ENCODE measurements at regions not wholly inside any gene's neighbourhood (a gene's known extent, or its start where the extent isn't known, plus 50 kb on each side); places are given as distances from the start of the nearest gene placed in this dataset.
"Not testable (repeated sequence)": the region's sequence is repeated elsewhere in the genome, so short reads cannot be mapped to it uniquely, and the experiment has no call there.

DNA sequence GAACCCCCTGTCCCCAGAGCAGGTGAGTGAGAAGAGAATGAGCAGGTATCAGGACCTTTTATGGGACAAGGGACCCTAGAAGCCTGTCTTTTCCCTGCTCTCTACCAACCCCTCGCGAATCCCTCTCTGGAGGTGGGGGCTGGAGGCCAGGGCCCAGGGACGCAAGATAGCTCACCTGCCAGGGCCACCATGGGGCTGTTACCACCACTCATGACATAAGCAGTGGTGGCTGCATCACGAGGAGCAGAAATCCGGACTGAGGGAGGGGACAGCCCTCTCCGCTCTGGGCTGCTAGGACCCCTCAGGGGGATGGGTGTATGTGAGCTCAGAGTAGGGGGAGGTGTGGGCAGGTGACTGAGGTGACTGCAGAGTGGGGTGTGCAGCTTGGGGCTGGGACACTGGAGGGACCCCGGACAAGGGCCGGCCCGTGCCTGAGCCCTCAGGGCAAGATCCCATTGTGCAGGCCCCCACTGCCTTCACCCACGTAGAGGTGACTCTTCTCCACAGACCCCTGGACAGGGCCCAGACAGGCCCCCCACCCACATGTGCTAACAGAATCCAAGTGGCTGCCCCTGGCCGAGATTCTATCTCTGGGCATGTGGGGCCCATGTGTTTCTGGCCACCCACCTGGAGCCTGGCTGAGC, 190.6 kb downstream of the TBC1D2B start:
- Histone ChIP-seq H3K27ac (peak overlapping the region in 4 of 21 experiments; percentile 21 to 49 (median 30)), H3K4me3 (no peak overlapping the region)

DNA sequence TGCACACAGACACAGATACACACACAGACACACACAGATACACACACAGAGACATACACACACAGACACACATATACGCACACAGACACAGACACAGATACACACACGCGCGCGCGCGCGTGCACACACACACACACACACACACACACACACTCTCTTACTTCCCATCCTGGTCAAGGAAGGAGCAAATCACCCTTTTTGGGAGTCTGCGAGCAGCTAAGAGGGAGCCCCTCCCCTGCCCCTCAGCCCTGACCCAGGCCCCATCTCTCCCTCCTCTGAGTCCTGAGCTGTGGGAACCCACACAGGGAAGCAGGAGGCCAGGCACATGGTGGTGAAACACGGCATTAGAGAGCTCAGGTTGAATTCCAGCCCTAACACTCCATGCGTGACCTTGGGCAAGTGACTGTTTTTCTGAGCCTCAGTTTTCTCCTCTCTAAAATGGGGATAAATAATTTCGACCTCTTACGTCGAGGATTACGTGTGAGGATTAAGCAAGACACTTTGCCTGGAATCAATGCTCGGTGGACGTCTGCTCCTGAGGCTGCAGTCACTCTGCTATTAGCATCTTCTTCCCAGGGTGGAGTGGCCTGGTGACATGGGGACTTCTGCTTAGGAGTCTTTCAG, 191.5 kb downstream of the TBC1D2B start:
- not testable (repeated sequence) for H3K4me3 ChIP-seq, H3K27ac ChIP-seq

DNA sequence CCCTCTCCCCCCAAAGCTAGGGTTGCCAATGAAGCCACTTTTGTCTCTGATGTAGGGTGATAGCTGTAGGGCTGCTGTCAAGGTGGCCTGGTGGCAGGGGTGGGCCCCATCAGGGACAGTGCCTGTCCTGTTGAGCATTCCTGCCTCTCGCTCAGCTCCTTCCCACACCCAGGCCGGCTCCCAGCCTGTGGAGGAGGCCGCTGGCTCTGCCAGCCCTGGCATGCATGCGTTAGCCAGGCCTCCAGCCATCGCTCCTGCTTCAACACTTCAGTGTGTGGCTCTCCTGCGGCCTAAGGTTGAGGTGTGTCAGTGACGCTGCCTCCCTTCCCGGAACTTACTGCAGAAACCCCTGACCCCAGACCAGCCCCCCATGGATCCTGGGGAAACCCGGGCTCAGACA, 194.5 kb downstream of the TBC1D2B start:
- H3K4me3 ChIP-seq, H3K27ac ChIP-seq: not testable (repeated sequence)

DNA sequence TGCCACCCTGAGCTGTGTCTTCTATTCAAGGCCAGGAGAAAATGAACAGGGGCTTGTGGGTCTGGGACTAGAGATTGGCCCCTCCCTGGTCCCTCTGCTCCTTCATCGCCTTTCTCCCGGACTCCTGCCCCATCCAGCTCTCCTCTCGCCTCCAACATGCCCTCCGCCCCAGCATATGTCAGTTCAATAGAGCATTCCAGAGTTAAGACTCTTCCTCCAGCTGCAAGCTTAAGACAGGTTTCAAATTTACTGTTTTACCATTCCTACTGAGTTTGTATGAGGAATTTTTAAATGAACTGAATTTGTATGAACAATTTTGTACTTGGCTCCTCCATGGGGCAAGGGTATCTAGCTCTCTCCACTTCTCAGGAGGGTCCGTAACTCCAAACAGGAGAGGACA, 195.6 kb downstream of the TBC1D2B start:
- no peak overlapping the region for H3K4me3 ChIP-seq
- no peak overlapping the region for H3K27ac ChIP-seq

DNA sequence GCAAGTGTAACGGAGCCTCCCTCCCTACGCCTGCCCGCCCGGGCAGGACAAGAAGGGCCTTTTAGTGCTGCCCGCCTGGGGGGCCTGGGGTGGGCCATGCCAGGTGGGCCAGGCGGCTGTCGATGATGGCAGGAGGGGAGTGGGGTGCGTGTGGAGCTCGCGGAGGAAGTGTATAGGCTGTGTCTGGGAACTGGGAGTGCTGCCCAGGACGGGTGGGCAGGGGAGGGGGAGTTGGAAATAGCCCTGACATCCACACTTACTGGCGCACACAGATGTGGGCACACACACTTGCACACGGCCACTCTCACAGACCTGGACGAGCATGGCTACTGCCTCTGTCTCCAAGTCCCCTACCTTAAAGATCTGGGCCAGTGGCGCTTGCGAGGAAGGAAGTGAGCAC, 196.0 kb downstream of the TBC1D2B start:
- not testable (repeated sequence) for H3K4me3 ChIP-seq, H3K27ac ChIP-seq

DNA sequence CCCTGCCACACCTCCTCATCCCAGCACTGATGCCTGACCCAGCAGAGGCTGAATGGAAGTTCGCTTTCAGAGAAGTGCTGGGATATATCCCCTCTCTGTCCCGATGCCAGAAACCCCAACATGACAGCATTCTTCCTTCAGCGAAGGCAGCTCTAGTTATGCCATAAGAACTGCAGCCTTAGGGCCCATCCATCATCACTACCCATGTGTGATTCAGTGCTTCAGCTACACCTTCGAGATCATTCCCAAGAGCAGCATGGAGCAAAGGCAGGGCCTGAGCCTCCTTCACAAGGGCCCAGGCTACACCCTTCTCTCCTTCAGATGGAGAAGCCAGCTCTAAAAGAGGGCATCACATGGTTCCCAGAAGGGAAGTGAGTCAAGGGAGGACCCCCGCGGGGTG, 198.0 kb downstream of the TBC1D2B start:
- not testable (repeated sequence) for H3K4me3 ChIP-seq, H3K27ac ChIP-seq

DNA sequence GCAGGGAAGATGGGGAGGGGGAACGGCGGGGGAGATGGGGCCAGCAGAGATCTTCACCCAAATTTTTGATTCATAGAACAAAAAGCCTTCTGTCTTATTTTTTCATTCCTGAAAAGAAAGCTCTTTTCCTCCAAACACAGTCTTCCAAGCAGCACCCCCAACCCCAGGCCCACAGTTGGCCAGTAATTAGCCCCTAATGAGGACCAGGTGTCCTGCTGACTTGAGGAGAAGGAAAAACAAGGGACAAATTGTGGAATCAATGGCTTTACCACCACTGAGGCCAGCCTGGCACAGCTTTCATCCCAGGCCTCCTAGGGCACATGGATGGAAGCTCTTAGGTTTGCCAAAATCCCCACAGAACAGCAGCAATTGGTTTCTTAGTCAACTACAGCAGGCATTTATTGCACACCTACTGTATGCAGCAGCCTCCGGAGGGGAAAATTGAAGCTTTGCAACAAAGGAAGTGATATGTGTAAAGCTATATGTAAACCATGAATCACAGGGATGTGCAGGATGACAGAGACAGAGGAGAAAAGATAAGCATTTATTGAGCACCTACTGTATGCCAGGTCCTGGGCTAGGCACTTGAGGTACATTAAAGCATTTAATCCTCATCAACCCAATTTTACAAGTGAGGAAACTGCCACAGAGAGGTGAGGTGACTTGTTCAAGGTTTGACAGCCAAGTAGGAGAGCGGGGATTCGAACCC, 199.5 kb downstream of the TBC1D2B start:
- H3K4me3 ChIP-seq: no peak overlapping the region
- H3K27ac ChIP-seq: peak overlapping the region in 1 of 21 experiments; percentile 14

DNA sequence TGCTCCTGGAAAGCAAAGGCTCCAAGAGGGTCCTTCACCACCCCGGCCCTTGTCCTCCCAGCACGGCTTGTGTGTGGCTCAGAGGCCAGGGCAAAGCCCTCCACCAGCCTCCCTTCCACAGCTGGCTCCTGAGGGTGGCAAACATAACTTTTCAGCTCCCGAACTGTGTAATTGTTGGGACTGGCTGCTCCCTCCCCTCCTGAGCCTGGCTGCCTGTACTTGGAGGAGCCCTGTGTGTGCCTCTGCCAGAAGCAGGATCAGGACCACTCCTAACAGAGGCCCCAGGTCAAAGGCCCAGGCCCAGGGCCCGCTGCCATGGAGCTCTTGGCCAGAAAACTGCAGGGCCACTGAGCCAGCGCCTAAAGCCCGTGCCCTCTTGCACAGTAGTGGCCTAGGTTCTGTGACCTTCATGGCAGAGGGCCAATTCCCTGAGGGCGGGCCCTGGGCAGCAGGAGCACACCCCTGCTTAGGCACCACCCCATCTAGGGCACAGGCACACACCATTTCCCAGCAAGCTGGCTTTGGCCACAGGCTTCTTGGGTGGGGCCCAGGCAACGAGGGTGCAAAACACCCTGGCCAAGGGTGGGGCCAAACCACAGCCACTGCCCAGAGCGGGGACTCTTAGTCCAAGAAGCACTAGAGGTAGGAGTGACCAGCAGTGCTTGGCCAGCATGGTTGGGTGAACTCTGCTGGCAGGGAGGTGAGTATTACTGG, 201.2 kb downstream of the TBC1D2B start:
- peak overlapping the region in 1 of 21 experiments; percentile 31 for H3K27ac ChIP-seq
- not testable (repeated sequence) for H3K4me3 ChIP-seq

DNA sequence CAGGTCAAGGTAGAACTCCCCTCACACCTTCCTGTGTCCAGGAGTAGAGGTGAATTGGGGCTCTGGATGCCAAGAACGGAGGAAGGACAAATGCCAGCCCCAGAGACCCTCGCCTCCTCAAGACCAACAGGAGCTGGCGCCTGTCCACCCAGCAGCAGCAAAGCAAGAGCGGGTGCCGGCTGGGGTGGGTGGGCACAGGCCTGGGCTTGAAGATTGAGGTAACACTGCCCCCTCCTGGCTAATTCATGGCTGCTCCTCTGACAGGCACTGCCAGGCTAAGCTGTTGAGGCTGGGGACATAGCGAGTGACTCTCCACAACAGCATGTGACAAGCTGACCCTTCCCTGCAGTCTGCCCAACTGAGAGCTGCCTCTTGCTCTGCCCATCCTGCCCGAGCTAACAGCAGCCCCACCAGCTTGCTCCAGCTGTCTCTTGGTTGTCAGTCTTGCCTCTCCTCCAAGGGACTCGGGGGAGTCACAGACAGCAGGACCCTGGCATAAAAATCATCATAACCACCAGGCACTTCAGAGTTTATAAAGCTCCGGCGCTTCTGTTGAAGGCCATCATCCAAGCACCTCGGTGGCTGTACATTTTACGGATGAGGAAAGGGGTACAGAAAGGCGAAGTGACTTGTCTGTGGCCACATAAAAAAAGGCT, 202.3 kb downstream of the TBC1D2B start:
- not testable (repeated sequence) for H3K27ac ChIP-seq, H3K4me3 ChIP-seq

DNA sequence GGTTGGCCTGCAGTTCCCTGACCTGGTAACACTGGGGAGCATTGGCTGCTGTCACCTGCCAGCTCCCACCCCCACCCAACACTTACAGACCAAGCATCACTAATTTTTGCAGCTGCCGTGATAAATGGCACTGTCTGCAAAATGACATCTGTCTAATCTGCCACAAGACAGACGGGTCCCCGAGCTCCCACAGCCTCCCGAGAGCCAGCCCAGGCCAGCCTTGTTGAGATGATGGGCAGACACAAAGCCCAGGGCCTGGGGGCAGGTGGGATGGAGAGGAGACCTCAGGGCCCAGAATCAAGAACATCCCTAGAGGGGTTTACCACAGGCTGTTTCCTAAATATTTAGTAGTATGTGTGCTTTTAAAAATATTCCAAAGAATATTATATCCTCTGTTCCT, 203.4 kb downstream of the TBC1D2B start:
- Histone ChIP-seq H3K27ac (no peak overlapping the region), H3K4me3 (no peak overlapping the region)

DNA sequence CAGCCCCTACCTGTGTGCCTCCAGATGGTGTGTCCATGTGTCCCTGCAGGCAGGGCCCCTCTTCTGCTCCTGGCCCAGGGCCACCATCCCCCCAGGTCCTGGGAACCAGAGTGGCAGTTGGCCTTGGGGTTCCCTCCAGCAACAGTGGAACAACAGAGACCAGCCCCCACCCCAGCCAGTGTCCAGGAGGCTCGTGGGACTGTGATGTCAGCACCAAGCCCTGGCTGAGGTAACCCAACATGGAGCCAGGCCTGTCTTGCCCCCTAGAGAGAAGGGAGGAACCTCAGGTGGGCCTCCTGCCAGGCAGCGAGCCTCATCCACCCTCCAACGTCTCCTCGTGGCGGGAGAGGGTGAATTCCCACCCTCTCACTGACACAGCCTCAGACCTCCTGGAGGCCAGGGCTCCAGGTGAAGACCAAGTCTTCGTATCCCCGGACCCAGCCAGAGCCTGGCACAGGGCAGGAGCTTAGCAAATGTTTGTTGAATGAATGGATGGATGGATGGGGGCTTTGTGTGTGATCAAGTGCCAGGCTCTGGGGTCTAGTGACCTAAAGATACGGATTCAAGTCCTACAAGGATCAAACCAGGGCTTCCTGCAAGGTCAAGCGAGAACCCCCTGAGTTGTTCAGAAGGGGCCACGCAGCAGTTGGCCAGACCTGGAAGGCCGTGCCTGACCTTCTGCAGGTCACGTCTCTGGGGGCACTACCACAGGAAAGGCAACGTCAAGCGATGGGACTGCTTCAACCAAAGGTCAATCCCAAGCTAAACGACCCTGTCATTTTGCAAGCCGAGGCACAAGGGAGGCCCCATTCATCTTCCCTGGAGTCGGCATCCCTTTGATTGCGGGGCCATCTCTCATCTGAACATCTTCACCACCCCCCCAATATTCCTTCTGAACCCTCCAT, 204.7 kb downstream of the TBC1D2B start:
- H3K4me3 ChIP-seq, H3K27ac ChIP-seq: not testable (repeated sequence)

DNA sequence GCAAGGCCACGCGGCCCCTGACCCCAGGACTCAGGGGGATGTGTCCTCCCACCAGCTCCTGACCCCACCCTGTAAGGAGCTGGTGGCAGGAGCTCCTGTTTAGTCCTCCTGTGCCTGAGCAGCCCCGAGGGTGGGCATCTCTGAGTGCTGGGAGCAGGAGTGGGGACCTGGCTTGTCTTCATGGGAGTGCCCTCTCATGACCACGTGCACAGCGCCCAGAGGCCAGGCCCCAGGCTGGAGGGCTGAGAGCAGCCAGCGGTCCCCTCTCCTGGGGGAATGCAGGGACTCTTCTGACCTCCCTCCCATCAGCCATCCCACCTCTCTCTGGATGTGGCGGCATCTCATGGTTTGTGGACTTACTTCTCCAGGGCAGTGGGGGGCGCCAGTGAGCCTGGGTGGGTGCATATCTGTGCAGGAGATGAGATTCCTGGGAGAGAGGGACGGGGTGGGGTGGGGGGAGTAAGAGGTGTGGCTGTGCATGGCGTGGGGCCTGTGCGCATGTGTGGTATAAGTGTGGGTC, 205.6 kb downstream of the TBC1D2B start:
- H3K4me3 ChIP-seq: no peak overlapping the region
- no peak overlapping the region for H3K27ac ChIP-seq

DNA sequence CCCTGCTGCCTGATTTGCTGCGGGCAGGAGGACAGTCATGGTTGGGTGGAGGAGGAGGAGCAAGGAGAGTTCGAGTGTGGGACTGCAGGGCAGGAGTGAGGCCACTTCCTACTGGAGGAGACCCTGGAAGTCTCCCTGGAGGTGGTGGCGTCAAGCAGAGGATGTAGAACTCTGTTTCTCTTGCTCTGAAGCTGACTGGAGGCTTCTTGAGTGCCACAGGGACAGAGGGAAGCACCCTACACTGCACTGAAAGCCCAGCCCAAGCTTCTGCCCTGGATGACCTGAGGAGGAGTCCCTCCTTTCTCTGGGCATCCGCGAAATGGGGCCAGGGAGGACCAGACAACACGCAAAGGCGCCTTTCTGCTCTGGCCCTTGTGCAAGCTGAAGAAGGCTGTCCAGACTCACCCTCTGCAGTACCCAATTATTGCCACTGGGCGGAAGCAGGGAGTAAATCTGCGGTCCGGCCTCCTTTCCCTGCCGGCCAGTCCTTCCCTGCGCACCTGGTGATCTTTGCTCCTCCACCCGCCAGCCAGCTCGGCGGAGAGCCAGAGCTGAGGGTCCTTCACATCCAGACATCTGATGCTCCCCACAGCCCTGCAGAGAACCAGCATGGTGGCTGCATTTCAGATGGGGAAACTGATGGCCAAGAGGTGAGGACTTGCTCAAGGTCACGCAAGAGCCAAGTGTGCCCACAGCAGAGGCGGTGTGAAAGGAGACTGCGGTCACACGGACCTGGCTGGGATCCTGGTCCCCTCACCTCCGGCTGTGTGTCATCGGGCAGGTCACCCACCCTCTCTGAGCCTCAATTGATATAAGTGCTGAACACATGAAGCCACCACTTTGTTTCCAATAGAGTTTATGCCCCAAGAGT, 207.1 kb downstream of the TBC1D2B start:
- H3K4me3 ChIP-seq: no peak overlapping the region
- H3K27ac ChIP-seq: no peak overlapping the region

DNA sequence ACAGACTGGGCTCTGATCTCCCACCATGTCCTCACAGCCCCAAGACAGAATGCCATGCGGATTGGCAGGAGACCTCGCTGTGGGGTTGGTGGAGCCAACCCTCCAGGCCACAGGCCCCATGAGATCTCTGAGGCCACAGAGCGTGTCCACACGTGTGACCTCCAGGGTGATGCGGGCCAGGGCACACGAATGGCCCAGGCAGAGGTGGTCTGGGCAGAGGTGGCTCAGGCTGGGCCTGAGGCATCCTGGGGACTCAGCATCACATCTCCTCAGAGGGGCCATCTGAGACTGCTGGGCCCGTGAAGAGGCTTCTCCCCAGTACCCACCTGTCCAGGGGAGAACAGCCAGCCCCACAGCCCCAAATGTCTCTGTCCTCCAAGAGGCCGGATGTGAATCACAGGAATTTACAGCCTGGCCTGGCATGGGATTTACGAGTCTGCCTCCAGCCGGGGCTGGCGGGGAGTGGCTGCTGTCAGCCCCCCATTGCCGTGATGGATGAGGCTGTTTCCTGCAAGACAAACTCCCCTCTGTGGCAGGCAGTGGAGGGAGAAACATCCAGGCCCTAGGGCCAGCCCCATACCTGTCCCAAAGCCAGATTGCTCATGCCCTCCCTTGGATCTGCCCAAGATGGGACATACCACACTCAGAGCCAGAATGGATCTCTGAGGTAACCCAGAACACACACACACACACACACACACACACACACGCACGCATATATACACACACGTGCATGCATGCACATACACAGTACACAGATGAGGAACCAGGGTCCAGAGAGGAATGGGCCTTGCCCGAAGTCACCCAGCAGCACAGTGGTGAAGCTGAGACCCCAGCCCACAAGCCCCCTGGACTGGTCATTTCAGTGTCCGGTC, 208.3 kb downstream of the TBC1D2B start:
- H3K4me3 ChIP-seq: no peak overlapping the region

DNA sequence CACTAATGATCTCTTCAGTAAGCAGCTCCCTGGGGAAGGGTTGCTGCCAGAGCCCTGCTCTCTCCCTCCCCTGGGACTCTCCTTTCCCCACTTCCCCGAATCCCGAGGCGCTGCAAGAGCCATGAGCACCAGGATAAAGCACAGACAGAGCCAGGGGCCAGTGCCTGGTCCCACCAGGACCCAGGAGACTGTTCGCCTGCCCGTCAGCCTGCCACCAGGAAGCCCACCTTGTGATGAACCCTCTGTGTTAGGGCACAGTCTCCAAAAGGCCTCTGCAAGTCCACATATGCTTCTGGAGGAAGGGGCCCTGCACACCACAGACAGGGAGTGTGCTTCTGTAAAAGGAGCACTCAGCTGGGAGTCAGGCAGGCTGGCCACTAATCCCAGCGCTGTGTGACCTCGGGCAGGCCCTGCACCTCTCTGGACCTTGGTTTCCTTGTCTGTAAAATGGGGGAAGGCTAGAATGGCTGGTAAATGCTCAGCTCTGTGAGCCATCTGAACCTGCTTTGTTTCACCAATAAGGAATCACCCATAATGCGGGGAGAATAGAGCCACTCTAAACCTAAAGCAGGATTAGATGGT, 209.4 kb downstream of the TBC1D2B start:
- H3K27ac ChIP-seq, H3K4me3 ChIP-seq: not testable (repeated sequence)

More for the DNA sequence above, 208.3 kb downstream of the TBC1D2B start:
- H3K27ac ChIP-seq: no peak overlapping the region

DNA sequence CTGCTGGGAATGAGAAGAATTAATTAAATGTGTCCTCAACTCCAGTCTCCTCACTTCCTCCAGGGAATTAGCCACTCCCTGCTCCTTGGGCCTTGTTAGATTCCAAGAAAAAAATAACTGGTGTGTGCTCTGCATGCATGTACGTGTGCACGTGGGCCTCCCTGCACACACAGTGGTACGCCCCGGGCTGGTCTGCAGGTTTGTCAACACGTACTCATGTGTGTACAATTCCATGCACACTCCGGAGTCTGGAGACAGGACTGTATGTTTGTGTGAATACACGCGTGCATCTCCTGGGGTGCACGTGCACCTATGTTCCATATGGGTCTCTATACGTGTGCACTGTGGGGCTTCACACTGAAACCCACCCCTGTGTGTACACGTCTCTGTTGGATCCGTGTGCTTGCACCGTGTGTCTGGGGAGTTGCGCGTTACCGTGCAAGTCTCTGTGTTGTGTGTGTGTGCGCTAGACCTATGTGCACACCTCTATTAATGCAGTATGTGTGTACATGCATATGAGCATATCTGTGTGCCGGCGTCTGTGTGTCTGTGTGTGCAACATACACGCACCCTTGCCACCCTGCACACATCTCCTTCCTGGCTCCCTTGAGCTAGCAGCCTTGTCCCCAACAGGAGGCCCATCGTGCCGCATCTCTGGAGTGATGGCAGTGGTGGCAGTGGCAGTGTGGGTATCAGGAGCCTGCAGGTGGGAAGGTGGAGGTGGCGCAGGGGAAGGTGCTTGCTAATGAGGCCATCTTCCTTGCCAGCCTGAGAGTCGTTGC, 210.1 kb downstream of the TBC1D2B start:
- H3K27ac ChIP-seq: no peak overlapping the region
- no peak overlapping the region for H3K4me3 ChIP-seq
